G401 (cell line): ENCODE measurements at regions not wholly inside any gene's neighbourhood (a gene's known extent, or its start where the extent isn't known, plus 50 kb on each side); places are given as distances from the start of the nearest gene placed in this dataset.
"Not testable (repeated sequence)": the region's sequence is repeated elsewhere in the genome, so short reads cannot be mapped to it uniquely, and the experiment has no call there.

ENCODE experiments used
- DNase-seq: peaks from one replicate; pipeline ENCODE4 v3.0.0-alpha.2; 2015; ENCODE audit warnings: low spot score
- in situ Hi-C: cut with HindIII; loops from 2 replicates; pipeline ENCODE4 v1.10.0; 2016; ENCODE audit warnings: low sequenced_read_pairs, mixed read lengths

- in situ Hi-C loops = no loop called here
- DNase-seq = no peak
Measured at GRCh38 chr4:54879576-54879975, 221.8 kb downstream of the KIT start.

GRCh38 chr4:54877006-54877405, 219.2 kb downstream of the KIT start:
- DNase-seq = no peak
- in situ Hi-C loops = no loop called here

- DNase-seq = no peak
- in situ Hi-C loops = no loop called here
Measured at GRCh38 chr4:54872261-54872660, 214.5 kb downstream of the KIT start.

- in situ Hi-C loops = no loop called here
- DNase-seq = no peak
Measured at GRCh38 chr4:54863571-54864255, 206.0 kb downstream of the KIT start.

- DNase-seq = no peak
- in situ Hi-C loops = no loop called here
Measured at GRCh38 chr4:54861201-54861600, 203.4 kb downstream of the KIT start.

GRCh38 chr4:54855191-54855854, 197.6 kb downstream of the KIT start:
- peak; percentile 17 for DNase-seq
- in situ Hi-C loops = no loop called here

- DNase-seq = no peak
- in situ Hi-C loops = no loop called here
Measured at GRCh38 chr4:54852602-54853001, 194.8 kb downstream of the KIT start.

- no peak for DNase-seq
- in situ Hi-C loops = no loop called here
Measured at GRCh38 chr4:54852054-54852453, 194.3 kb downstream of the KIT start.

- in situ Hi-C loops = no loop called here
- no peak for DNase-seq
Measured at GRCh38 chr4:54844911-54845310, 187.2 kb downstream of the KIT start.

GRCh38 chr4:54843946-54844345, 186.2 kb downstream of the KIT start:
- DNase-seq = no peak
- in situ Hi-C loops = no loop called here

- in situ Hi-C loops = no loop called here
- no peak for DNase-seq
Measured at GRCh38 chr4:54843106-54843505, 185.3 kb downstream of the KIT start.

GRCh38 chr4:54842656-54843055, 184.9 kb downstream of the KIT start:
- no peak for DNase-seq
- in situ Hi-C loops = no loop called here

- in situ Hi-C loops = no loop called here
- DNase-seq = no peak
Measured at GRCh38 chr4:54842226-54842625, 184.5 kb downstream of the KIT start.

GRCh38 chr4:54840992-54841768, 183.4 kb downstream of the KIT start:
- in situ Hi-C loops = no loop called here
- DNase-seq = no peak

- in situ Hi-C loops = no loop called here
- no peak for DNase-seq
Measured at GRCh38 chr4:54840430-54840829, 182.7 kb downstream of the KIT start.

GRCh38 chr4:54838301-54838700, 180.5 kb downstream of the KIT start:
- in situ Hi-C loops = no loop called here

GRCh38 chr4:54837576-54838140, 179.9 kb downstream of the KIT start:
- in situ Hi-C loops = no loop called here
- no peak for DNase-seq

More at GRCh38 chr4:54838301-54838700, 180.5 kb downstream of the KIT start:
- DNase-seq = no peak

- DNase-seq, in situ Hi-C loops: not testable (repeated sequence)
Measured at GRCh38 chr4:54828361-54828760, 170.6 kb downstream of the KIT start.

GRCh38 chr4:54823616-54824015, 165.9 kb downstream of the KIT start:
- in situ Hi-C loops = no loop called here
- no peak for DNase-seq

- no peak for DNase-seq
- in situ Hi-C loops = no loop called here
Measured at GRCh38 chr4:54819034-54819433, 161.3 kb downstream of the KIT start.
